MM.1S (cell line): ENCODE measurements at regions not wholly inside any gene's neighbourhood (a gene's known extent, or its start where the extent isn't known, plus 50 kb on each side); places are given as distances from the start of the nearest gene placed in this dataset.

Experiments
- EZH2 ChIP-seq: fragments of 300-600 bp; sonication (generic); optimal IDR thresholded peaks from 2 replicates; pipeline ENCODE3; 2017; ENCODE audit warnings: low read depth, mild to moderate bottlenecking, antibody characterized with exemption, low read length, mixed read lengths
- EZH2phosphoT487 ChIP-seq: fragments of 300-600 bp; sonication (generic); IDR thresholded peaks from 2 replicates; pipeline ENCODE4 v1.6.1; 2018; ENCODE audit warnings: antibody characterized with exemption, low read length
- TF ChIP-seq, protein P1 (sequence below): fragments of 300-600 bp; sonication (generic); IDR thresholded peaks from 2 replicates; pipeline ENCODE4 v1.5.1; 2016; ENCODE audit warnings: antibody characterized with exemption, low read length, mixed read lengths

DNA sequence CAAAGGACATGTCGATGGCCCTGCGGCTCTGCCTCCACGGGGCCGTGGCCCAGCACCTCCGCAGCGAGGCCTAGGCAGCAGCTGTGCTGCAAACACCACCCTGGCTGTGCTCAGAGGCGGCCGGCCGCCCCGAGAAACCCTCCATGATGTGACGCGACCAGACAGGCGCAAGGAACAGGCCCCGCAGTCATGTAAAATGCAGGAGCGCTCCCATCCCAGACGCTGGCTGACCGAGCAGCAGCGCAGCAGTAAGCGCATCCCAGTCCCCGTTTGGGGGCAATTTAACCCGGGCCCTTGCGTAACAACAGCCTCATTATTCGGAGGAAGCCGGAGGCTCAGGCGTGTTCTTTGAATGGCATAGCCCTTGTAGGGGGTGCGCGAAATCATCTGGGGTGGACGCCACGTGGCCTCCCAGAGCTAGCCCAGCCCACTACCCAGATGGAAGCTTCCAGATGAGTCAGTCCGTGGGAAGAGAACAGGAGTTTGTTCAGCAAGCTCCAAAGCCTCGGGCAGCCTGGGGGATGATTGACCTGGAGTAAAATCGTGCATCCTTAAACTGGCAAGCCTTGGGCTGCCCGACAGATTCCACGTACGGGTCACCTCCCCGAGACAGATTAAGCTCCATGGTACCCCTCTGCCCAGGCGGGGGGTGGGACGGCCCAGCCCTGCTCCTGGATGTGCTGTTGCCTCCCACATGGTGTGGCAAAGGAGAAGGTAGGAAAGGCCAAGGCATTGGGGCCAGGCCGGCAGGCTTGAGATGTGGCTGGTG lies 124.0 kb downstream of the HMX1 start:
- TF ChIP-seq EZH2phosphoT487 (no peak), EZH2 (no peak)
- TF ChIP-seq, protein P1, sequence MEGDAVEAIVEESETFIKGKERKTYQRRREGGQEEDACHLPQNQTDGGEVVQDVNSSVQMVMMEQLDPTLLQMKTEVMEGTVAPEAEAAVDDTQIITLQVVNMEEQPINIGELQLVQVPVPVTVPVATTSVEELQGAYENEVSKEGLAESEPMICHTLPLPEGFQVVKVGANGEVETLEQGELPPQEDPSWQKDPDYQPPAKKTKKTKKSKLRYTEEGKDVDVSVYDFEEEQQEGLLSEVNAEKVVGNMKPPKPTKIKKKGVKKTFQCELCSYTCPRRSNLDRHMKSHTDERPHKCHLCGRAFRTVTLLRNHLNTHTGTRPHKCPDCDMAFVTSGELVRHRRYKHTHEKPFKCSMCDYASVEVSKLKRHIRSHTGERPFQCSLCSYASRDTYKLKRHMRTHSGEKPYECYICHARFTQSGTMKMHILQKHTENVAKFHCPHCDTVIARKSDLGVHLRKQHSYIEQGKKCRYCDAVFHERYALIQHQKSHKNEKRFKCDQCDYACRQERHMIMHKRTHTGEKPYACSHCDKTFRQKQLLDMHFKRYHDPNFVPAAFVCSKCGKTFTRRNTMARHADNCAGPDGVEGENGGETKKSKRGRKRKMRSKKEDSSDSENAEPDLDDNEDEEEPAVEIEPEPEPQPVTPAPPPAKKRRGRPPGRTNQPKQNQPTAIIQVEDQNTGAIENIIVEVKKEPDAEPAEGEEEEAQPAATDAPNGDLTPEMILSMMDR, result no peak
